B cell (primary cell): ENCODE measurements at regions not wholly inside any gene's neighbourhood (a gene's known extent, or its start where the extent isn't known, plus 50 kb on each side); places are given as distances from the start of the nearest gene placed in this dataset.

ENCODE experiments used
- ATAC-seq: fragments of 200-7000 bp; cut with Tn5 transposase; one replicate; pipeline ENCODE4 v1.10.0; 2021; ENCODE audit warnings: low read depth, mild to moderate bottlenecking, moderate number of reproducible peaks, moderate library complexity
- CTCF ChIA-PET: fragments of 350-600 bp; sonication (Branson Sonifier 250); formaldehyde crosslinking; loops from one replicate; lab custom pipeline; 2021; ENCODE audit warnings: antibody characterized with exemption, inconsistent platforms; lab: Charles Lee
- POLR2A ChIA-PET: fragments of 350-600 bp; sonication (Branson Sonifier 250); formaldehyde crosslinking; loops from one replicate; lab custom pipeline; 2021; ENCODE audit warnings: antibody characterized with exemption; lab: Charles Lee
- DNase-seq: peaks from one replicate; pipeline ENCODE4 v3.0.0; 2013
- H2AFZ ChIP-seq: 2 replicates; pipeline ENCODE4 v1.6.1; 2012; ENCODE audit warnings: mild to moderate bottlenecking, low read depth, low read length; ENCODE audit not compliant: insufficient read depth, poor library complexity, severe bottlenecking
- H3K27ac ChIP-seq, 2 donors: 1 replicate in 1 of 2; 2 replicates in 1 of 2; pipeline ENCODE4 v1.5.1; 2012 to 2013; ENCODE audit warnings: low read length in 2 of 2, mild to moderate bottlenecking in 2 of 2, moderate library complexity in 1 of 2
- H3K27me3 ChIP-seq, 4 experiments: fragments of 200-600 bp in 1 of 4; sonication (generic) in 1 of 4; replicated peaks in 1 of 4; 1 replicate in 2 of 4; 2 replicates in 2 of 4; pipeline versions ENCODE4 v1.6.1 to v1.7.0; 2013 to 2016; ENCODE audit warnings: low read length in 3 of 4, mild to moderate bottlenecking in 2 of 4, mixed read lengths in 1 of 4, moderate library complexity in 1 of 4; ENCODE audit not compliant: insufficient read depth in 4 of 4, control insufficient read depth in 3 of 4; ENCODE audit errors: control extremely low read depth in 1 of 4
- H3K36me3 ChIP-seq, 2 experiments: replicated peaks in 1 of 2; 1 replicate in 1 of 2; 2 replicates in 1 of 2; pipeline versions ENCODE4 v1.6.1 to v1.7.1; 2013; ENCODE audit warnings: low read length in 1 of 2; ENCODE audit not compliant: insufficient read depth in 2 of 2, control insufficient read depth in 1 of 2; ENCODE audit errors: control extremely low read depth in 1 of 2, extremely low read depth in 1 of 2
- H3K4me1 ChIP-seq, 2 donors: fragments of 200-600 bp in 1 of 2; sonication (generic) in 1 of 2; 1 replicate in 1 of 2; 2 replicates in 1 of 2; pipeline versions ENCODE4 v1.5.1 to v1.6.1; 2013 to 2017; ENCODE audit warnings: low read length in 2 of 2; ENCODE audit not compliant: control insufficient read depth in 2 of 2, insufficient read depth in 2 of 2
- H3K4me2 ChIP-seq: replicated peaks from 2 replicates; pipeline ENCODE3; 2012; ENCODE audit warnings: mild to moderate bottlenecking, low read depth, low read length; ENCODE audit not compliant: poor library complexity, severe bottlenecking
- H3K4me3 ChIP-seq, 5 experiments: fragments of 200-600 bp in 1 of 5; sonication (generic) in 1 of 5; 1 replicate in 3 of 5; 2 replicates in 2 of 5; pipeline versions ENCODE4 v1.5.1 to v1.7.0; 2011 to 2016; ENCODE audit warnings: low read length in 4 of 5, mild to moderate bottlenecking in 4 of 5, low read depth in 2 of 5, control low read depth in 1 of 5, moderate library complexity in 1 of 5; ENCODE audit not compliant: insufficient read depth in 1 of 5; ENCODE audit errors: control extremely low read depth in 1 of 5, extremely low read depth in 1 of 5
- H3K79me2 ChIP-seq: fragments of 200-600 bp; sonication (generic); one replicate; pipeline ENCODE4 v1.6.0; 2016; ENCODE audit warnings: low read length; ENCODE audit not compliant: control insufficient read depth, insufficient read depth
- H3K9ac ChIP-seq: fragments of 200-600 bp; sonication (generic); 2 replicates; pipeline ENCODE4 v1.6.1; 2017; ENCODE audit warnings: mild to moderate bottlenecking, low read length, moderate library complexity
- H3K9me3 ChIP-seq, 3 donors: one replicate each; pipeline versions ENCODE4 v1.6.1 to v1.7.1; 2013; ENCODE audit warnings: low read length in 2 of 3; ENCODE audit not compliant: control insufficient read depth in 2 of 3, insufficient read depth in 1 of 3; ENCODE audit errors: control extremely low read depth in 1 of 3
- H4K20me1 ChIP-seq: 2 replicates; pipeline ENCODE4 v1.6.0; 2012; ENCODE audit warnings: mild to moderate bottlenecking, low read length; ENCODE audit not compliant: insufficient read depth, control insufficient read depth, poor library complexity, severe bottlenecking
- H3K27ac Mint-ChIP-seq: one replicate; pipeline ENCODE4 v1.8.0; 2021; ENCODE audit warnings: mixed read lengths
- H3K27me3 Mint-ChIP-seq: one replicate; pipeline ENCODE4 v1.8.0; 2021; ENCODE audit warnings: mixed read lengths
- H3K4me1 Mint-ChIP-seq: one replicate; pipeline ENCODE4 v1.8.0; 2021; ENCODE audit warnings: mixed read lengths
- H3K4me3 Mint-ChIP-seq: one replicate; pipeline ENCODE4 v1.8.0; 2021; ENCODE audit warnings: mixed read lengths
- H3K9me3 Mint-ChIP-seq: one replicate; pipeline ENCODE4 v1.8.0; 2022; ENCODE audit warnings: mixed read lengths; ENCODE audit not compliant: insufficient read depth
- CTCF ChIP-seq: fragments of 200-600 bp; IDR thresholded peaks from one replicate; pipeline ENCODE4 v1.8.0; 2022; ENCODE audit warnings: antibody characterized with exemption, mild to moderate bottlenecking
- EZH2 ChIP-seq: IDR thresholded peaks from 2 replicates; pipeline ENCODE4 v1.6.1; 2012; ENCODE audit warnings: borderline replicate concordance, low read depth, mild to moderate bottlenecking, moderate library complexity, low read length; ENCODE audit not compliant: insufficient read depth, poor library complexity, severe bottlenecking
- WGBS: methylation state at CpG from one replicate; pipeline ENCODE4 v1.1.5; 2013; ENCODE audit warnings: missing lambda C conversion rate; ENCODE audit not compliant: insufficient coverage; 5-methylcytosine and 5-hydroxymethylcytosine counted together
- intact Hi-C: fragments of 100-400 bp; cut with micrococcal nuclease; formaldehyde crosslinking; loops from one replicate; pipeline ENCODE4 v1.10.0; 2022

- H3K9me3 Mint-ChIP-seq = no peaks in the 10 kb centered on the region
- ATAC-seq (no peak), DNase-seq (no peak)
- no peaks in the 10 kb centered on the region for H3K79me2 ChIP-seq
- no peak overlapping the region for H2AFZ ChIP-seq
- H3K4me1 Mint-ChIP-seq = no peaks in the 10 kb centered on the region
- no peaks in the 10 kb centered on the region for H3K9me3 ChIP-seq
- no peaks in the 10 kb centered on the region for H3K36me3 ChIP-seq
- no peak overlapping the region for H3K27ac Mint-ChIP-seq
- POLR2A ChIA-PET = no interaction called here
- H3K4me2 ChIP-seq = no peak overlapping the region
- no peaks in the 10 kb centered on the region for H3K27me3 ChIP-seq
- intact Hi-C loops = no loop called here
- H3K4me1 ChIP-seq = no peaks in the 10 kb centered on the region
- TF ChIP-seq EZH2 (no peak), CTCF (no peak)
- H3K9ac ChIP-seq = no peak overlapping the region
- 20% methylated on average over 1 of the region's 4 CpGs for WGBS
- H3K4me3 Mint-ChIP-seq = no peak overlapping the region
- no peak overlapping the region for H3K4me3 ChIP-seq
- no peak overlapping the region for H3K27ac ChIP-seq
- CTCF ChIA-PET = no interaction called here
- H3K27me3 Mint-ChIP-seq = no peaks in the 10 kb centered on the region
- no peaks in the 10 kb centered on the region for H4K20me1 ChIP-seq
These were observed 265.9 kb downstream of the ZNF674 start for GRCh38 chrX:46279214-46279924.

- DNase-seq = no peak
- POLR2A ChIA-PET = no interaction called here
- Mint-ChIP-seq H3K27me3 (peaks cover 2% of the 10 kb centered on the region), H3K4me3 (no peak overlapping the region), H3K27ac (no peak overlapping the region), H3K4me1 (no peaks in the 10 kb centered on the region), H3K9me3 (no peaks in the 10 kb centered on the region)
- H3K79me2 ChIP-seq = no peaks in the 10 kb centered on the region
- ATAC-seq = no peak
- no peaks in the 10 kb centered on the region for H3K9me3 ChIP-seq
- no peaks in the 10 kb centered on the region for H3K36me3 ChIP-seq
- intact Hi-C loops = no loop called here
- H3K27ac ChIP-seq = no peak overlapping the region
- TF ChIP-seq EZH2 (no peak), CTCF (no peak)
- no peak overlapping the region for H3K4me3 ChIP-seq
- H2AFZ ChIP-seq = no peak overlapping the region
- H3K4me1 ChIP-seq = no peaks in the 10 kb centered on the region
- CTCF ChIA-PET = no interaction called here
- no peaks in the 10 kb centered on the region for H3K27me3 ChIP-seq
- H4K20me1 ChIP-seq = no peaks in the 10 kb centered on the region
- no peak overlapping the region for H3K4me2 ChIP-seq
- no CpG with 5 or more reads among the region's 2 CpGs for WGBS
- H3K9ac ChIP-seq = no peak overlapping the region
These were observed 266.6 kb downstream of the ZNF674 start for GRCh38 chrX:46278572-46278971.
